Medulla oblongata (tissue), 1 donor: ENCODE measurements at regions not wholly inside any gene's neighbourhood (a gene's known extent, or its start where the extent isn't known, plus 50 kb on each side); places are given as distances from the start of the nearest gene placed in this dataset.

Experiments used
- DNase-seq: peaks from one replicate; pipeline ENCODE4 v3.0.0-alpha.2; 2015; ENCODE audit errors: extremely low spot score

DNA sequence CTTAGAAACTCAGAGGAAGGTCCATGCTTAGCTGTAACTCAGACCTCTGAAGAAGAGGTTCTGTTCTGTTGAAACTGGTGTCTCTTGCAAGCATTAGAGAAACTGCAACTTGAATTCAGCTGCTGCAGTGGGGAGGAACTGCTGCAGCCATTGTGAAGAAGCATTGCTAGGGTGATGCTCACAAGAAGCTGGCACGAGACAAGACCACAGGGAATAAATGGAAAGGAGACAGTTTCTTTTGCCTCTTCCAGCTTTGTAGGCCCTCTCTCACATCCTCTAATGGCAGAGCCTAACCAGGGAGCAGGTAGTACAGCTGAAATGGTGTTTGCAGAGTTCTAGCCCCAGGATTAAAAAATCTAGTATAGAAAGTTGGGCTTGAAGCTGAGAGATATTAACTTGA lies 148.0 kb upstream of the DMAC1 start:
- DNase-seq, result no peak

DNA sequence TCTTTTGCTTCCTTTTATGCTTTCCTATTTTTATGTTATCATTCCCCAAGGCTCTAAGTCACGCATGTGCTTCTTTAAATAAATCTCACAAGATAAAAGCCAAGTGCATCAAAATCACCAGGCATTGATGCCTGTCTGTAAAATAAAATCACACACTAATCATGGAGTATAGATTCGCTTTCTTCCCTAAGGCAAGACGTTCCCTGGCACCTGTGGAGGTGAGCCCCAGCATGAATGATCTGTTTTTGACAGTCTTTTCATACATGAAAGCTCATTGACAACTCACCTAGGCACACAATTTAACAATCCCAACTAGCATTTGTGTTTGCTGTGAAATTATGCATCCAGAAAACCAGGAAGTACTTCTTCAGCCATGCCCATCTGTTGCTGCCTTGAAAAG lies 146.9 kb upstream of the DMAC1 start:
- DNase-seq, result no peak

DNA sequence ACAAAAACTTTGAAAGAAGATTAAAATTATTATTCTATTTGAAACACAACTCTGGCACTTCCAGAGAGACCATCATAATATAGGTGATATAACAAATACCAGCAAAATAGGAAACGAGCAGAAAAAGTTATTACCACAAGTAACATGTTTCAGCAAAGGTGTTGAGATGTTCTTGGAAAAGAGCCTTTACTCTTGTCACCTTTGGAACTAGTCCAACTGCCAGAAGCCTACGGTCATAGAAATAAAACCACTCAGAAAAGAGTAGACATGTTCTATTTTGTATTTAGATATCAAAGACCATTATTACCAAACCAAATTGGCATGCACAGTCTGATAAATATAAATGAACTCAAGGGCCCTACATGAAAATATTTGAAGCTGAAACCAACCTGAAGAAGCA lies 145.0 kb upstream of the DMAC1 start:
- no peak for DNase-seq

DNA sequence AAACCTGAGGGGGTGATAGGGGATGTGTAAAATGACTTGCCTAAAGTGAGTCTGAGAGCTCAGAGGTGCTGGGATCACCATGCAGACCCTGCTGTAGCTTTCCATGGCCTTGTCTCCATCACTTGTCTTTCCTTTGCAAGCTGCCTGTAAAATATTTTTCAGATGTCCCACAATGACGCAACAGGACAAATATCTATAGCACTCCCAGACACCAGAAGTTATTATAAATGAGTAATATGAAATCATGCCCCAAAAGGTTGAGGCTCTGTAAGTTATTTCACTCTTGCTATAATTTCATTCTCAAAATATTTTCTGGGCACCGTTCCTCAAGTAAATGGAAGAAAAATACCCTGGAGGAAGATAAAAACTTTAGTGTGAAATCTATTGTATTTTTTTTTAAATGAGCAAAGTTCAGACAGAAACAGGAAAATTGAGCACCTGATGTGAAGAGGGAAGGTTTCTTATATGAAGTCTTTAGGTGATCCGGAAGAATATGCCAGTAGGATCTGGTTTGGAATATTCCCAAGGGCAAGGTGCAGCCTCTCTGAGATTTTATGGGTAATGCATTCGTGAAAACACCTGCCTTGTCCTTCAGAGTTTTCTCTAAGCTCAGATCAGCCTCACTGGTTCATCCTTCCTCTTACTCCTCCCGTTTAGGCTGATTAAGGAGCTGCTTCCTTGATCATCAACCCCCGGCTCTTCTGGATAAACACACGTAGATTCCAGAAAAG lies 138.3 kb upstream of the DMAC1 start:
- DNase-seq, result no peak

DNA sequence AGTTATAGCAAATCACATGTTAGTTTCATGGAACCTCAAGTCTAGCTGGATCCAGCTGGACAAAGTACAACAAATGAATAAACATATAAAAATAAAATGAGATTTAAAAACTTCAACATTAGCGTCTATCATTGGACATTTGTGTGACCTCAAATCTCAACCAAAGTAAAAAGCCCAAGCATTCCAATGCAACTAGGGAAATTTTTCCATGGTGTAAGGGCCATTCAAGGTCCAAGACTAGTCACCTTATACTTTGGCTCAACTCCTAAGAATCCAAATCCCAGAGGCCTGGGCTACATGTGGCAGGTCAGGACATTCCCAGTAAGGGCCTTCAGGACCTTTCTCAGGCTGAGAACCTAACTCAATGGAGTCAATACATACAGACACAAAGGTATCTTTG lies 137.4 kb upstream of the DMAC1 start:
- no peak for DNase-seq

DNA sequence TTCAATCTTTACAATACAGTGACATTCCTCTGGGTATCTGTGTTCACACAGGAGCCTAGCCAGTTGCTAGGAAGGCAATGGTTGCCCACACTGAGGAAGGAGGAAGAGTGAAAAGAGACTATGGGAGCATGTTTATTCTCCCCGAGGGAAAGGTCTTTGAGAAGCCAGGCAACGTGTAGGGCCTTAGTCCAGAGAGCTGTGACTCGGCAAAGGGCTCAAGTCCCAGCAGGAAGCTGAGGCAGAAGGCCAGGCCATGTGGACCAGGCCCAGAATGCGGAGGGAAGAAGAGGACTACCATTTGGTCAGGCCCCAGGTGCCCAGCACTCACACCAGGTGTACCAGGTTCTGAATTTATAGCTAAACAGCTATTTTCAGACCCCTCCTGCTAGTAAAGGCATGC lies 136.6 kb upstream of the DMAC1 start:
- no peak for DNase-seq

DNA sequence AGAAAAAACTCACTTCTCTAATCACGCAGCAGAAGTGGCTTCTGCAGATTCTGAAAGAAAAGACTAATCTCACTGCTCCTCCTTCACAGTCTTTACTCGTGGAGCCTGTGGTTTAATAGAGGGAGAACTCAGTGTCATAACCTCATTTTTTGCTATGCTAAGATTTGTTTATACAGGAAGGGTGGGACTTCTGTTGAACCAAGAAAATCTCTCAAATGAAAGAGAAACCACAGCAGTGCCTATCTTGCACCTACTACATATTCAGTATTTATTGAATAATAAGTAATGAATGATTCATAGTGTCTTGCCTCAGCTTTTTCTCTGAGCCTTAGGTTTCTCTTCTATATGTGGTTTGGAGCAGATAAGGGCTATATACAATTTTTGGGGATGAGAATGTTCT lies 136.1 kb upstream of the DMAC1 start:
- DNase-seq, result no peak

DNA sequence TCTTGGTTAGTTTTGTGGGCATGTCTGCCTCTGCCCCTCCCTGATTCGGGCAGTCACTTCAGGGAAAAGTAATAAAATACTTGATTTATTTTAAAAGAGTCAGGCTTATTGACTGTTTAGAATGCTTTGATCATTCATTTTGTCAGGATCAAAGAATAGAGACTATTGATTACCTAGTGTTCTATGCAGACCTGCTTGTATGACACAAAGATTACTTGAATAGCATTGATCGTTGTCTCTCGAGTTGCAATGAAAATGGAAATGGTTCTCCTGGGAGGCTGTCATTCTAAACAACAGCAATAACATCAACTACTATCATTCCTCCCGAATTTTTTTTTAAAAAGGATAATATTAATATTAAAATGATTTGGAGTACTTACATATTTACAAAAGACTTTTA lies 133.2 kb upstream of the DMAC1 start:
- no peak for DNase-seq

DNA sequence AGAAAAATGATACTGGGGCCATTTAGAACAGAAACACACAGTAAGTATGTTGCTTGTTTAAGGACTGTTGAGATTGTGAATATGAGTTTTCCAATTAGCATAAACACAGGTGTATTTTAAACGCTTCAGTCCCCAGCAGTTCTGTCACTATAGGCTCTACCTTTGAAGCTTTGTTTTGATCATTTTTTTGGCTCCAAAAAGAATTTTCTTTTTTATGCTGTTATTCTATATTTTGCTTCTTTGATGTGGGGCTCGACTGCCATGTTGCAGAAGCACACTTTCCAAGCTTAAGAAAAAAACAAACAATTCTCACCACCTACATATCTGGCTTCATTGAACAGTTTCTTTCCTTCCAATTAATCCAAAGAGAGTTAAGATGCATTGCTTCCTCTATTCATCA lies 131.0 kb upstream of the DMAC1 start:
- DNase-seq, result no peak

DNA sequence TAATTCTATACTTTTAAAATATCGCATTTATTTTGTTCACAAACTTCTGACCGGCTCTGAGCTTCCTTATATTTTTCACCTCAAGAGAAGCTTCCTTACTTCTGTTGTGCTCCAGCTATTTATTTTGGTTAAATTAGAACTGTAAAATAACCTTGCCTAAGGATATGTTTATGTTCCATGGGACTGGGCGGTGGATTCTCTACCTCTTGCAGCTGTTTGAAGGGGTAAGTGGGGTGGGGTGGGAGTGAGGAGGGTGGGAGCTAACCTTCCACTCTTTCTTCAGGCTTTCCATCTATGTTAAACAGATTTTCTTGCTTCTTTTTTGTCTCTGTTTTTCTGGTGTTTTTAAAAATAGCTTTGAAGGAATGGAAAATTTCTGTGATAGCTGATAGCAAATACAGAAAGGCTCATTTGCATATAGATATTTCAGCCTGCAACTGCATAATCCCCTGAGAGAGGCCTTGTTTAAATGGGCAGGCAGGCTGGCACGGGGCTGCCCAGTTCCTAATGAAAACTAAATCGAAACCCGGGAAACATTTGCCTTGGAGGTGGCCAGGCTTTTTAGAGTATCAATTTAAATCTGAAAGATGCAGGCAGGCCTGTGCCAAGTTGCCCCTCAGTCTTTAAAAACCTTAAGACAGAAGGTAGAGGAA lies 122.1 kb upstream of the DMAC1 start:
- no peak for DNase-seq

DNA sequence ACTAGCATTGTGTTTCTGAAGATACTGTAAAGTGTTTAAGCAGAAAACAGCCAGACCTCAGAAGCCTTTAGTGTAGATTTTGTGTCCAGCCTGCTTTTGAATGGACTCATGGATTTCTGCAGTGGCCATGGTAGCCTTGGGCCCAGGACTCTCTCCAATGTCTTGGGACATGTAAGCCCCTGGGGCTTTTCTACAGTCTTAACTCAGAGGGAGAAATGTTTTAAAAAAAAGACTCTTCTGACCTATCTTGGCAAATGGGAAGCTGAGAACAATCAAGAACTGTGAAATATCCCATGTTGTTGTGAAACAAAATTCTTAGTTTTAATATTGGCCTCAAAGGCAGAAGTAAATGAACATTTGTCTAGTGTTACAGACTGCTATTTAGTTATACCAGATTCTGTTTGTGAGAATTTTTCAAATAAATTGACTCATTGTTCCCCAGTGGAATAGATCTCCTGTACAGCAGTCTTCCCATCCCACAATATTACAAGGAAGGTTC lies 112.5 kb upstream of the DMAC1 start:
- DNase-seq, result no peak

DNA sequence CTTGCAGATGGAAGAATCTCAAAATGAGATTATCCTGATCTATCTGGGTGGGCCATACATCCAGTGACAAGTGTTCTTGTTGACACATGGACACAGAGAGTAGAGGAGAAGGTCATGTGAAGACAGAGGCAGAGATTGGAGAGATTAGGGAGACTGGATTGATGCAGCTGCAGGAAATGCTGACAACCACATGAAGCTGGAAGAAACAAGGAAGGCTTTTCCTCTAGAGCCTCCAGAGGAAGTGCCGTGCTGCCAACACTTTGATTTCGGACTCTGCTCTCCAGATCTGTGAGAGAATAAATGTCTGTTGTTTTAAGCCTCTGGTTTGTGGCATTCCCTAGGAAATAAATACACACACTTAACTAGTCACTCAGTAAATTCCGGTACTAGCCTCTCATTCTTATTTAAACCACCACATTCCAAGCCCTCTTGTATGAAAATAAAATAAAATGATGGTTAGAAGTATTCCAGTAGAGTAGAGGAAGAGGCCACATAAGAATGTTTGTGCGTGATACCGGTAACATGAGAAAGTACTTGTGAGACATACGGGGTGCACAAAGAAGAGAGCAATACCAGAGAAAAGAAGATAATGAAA lies 110.9 kb upstream of the DMAC1 start:
- peak; percentile 43 for DNase-seq

DNA sequence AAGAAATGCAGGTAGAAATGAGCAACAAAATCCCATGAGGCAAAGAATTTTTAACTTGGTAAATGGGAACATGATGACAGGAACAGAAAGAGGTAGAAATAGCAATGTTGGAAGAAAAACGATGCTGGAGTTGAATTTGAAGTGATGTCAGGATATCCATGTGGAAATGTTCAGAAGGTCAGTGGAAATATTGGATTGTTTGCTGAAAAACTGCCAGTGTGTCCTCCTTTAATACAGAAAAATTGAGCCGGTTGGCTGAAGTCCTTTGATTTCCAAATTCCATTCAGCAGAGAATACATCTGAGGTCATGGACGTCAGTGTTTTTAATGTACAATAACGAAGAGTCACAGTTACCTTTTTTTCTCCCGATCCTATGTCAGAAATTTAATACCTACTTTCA lies 110.0 kb upstream of the DMAC1 start:
- DNase-seq, result no peak

DNA sequence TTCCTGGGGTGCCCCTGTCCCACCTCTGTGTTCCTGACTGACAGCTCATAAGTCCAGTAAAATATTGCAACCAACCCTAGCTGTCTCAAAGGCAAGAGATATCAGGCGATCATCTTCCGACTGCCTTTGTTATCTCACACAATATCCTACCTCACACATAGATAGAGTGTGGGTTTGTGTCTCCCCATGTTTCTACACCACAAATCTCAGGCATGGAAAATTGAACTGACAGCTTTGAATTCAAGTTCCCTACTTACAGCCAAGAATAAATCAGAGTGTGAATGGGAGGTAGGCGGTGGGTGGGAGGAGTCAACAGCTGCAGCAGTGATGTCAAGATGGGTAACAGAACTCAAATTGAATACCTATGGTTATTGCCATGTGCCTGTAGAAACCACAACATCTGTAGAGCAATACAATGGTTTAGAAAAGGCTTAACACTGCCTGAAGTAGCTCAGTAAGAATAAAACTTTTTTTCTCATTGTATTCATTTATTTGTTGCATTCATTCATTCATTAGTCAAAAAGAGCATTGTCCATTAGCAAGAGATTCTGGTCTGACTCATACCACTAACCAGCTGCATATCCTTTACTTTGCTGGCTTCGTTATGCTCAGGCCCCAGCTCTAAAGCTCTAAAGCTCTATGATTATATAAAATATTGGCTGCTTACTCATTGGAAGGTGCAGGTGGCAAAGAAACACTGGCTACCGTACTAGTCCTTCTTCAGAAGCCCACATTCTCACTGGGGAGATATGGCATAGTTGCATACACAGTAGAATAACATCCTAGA lies 108.2 kb upstream of the DMAC1 start:
- DNase-seq, result no peak

DNA sequence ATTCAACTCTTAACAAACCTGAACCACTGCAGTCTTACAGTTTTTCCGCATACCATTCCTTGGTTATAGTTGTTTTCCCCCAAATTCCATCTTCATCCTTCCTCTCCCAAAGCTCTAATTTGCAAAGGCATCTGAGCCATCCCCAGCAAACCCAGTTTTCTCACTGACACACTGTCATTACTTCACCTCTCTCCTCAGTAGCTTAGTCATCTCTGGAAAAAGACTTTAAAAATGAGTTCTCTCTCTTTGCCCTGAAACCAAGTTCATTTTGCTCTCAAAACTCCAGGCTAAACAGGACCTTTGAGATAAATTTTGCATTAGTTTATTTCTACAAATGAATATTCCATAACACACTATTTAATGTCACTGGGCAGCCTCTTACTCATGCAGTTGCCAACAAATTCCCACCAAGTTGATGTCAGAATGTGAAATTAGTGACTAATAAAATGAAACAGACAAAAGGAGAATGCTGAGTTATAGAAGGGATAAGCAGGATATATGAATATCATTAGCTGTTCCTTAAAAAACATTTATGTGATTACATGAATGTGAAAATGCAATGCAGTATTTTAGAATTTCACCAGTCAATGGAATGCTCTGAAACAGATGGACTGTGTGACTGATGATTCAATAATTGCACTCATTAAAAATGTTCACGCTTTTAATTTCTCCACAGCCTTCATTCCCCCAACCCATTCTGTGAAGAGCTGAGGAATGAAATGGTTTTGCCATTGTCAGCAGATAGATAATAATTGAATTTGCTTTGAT lies 107.4 kb upstream of the DMAC1 start:
- DNase-seq, result no peak

DNA sequence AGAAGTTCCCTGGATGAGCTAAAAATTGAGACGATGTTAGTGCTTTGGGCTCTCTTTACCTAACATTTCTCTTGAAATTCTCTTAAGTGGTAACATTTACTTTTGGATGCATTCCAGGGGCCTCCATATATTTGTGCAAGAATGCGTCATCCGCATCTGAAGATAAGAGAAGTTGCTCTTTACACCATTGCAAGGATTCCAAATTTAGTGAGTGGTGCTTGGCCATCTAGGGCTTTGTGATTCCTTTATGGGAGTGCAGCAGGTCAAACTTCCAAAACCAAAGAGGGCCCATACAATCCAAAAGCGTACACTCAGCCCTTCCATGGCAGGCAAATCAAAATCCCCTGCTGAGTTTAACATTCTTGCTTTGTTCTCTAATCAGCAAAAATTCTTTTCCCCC lies 102.0 kb upstream of the DMAC1 start:
- DNase-seq, result no peak

DNA sequence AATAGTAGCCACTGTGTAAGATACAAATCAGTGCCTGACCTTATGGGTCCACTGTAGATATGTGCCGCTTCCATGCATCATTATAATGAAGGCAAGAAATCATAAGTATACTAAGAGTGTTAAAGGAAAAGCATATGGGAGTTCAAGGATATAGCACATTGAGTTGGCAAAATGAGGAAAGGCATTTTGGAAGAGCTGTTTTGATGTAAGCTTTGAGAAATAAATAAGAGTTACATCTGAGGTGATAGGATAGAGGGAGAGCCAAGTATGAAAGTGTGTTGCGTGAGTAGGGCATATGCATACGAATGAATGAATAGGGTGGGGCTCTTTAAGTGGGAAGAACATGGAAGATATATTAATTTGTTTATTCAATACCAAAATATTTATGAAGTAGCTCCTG lies 101.0 kb upstream of the DMAC1 start:
- DNase-seq, result no peak

DNA sequence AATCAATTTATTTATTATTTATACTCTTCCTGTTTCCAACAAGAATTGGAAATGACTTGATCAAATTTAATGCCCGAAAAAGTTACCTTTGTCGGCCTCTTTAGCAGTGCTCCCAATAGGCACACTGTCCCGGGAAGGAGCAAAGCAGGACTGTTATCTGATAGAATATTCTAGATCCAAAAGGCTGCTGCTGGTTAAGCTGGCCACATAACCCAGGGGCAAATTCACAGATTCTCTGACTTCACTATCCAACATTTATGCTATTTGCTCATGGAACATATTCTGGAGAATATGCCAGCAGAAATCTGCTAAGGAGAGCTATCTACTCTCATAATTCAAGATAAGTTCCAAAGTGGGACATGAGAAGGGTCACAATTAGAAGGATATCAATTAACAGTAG lies 100.2 kb upstream of the DMAC1 start:
- no peak for DNase-seq

DNA sequence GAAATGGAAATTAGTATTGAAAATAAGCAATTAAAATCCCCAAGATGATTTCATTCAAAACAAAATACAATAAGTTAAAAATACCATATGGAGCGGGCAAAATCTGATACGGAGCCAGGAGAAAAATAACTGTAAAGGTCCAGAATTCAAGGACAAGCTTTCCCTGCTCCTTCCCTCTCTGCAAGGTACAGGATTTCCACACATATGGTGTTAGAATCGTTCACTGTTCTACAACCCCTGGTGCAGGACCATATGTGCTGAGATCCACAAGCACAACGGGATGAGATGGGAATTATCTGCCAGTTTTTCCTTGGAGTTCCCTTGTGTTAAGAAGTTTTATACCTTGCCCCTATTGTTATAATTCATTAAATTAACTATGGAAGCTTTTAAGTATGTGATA lies 94.7 kb upstream of the DMAC1 start:
- no peak for DNase-seq

DNA sequence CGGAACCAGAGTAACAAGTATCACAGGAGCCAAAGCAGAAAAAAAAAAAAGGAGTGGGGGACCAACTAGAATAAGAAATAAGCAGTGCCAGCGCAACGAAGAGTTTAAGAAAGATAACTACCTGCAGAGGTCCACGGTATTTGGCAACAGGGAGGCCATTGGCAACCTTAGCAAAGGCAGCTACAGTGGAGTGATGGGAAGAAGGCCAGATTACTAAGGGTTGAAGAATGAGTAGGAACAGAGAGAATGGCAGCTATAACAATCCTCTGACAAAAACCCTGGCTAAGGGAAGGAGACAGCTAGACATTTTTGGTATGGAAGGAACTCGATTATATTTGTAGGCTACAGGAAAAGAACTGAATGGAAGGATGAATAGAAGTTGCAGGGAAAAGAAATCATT lies 93.4 kb upstream of the DMAC1 start:
- DNase-seq, result no peak

DNA sequence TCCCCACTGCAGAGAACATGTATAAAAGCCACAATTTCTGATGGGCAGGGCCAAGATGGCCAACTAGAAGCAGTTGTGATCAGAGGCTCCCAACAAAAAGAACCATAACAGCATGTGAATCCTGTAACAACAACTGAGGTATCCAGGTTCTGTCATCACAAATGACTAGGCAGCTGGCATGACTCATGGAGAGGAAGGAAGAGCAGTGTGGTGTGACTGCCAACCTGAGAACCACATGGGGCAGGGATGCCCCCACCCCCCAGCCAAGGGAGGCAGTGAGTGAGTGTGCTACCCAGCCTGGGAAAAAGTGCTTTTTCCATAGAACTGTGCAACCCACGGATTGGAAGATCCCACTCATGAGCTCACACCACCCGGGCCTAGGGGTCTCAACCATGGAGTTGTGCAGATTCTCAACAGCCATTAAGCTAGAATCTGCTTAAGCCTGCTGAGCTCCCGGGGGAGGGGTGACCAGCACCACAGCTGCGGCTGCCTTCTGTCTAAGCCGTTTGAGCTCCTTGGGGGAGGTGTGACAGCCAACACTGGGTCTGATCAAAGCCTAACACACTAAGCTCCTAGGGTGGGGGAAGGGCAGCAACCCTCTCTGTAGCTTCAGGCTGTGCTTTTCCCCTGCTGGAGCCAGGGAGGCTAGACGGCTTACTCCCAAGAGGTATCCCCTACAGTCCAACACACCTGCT lies 80.1 kb upstream of the DMAC1 start:
- no peak for DNase-seq
